Thoracic aorta (tissue), 2 donors: ENCODE measurements at regions not wholly inside any gene's neighbourhood (a gene's known extent, or its start where the extent isn't known, plus 50 kb on each side); places are given as distances from the start of the nearest gene placed in this dataset.

Source experiments
- ATAC-seq: fragments of 150-250 bp; one replicate; pipeline ENCODE4 v1.8.0; 2017; ENCODE audit warnings: low read depth; ENCODE audit not compliant: insufficient number of reproducible peaks, low FRiP score
- DNase-seq: peaks from one replicate; pipeline ENCODE4 v3.0.0-alpha.2; 2020; ENCODE audit warnings: low spot score
- H3K27ac ChIP-seq, 2 donors: fragments of 200-600 bp; sonication (generic); 1 replicate in 1 of 2; 2 replicates in 1 of 2; pipeline ENCODE4 v1.5.1; 2016; ENCODE audit warnings: mild to moderate bottlenecking in 2 of 2, moderate library complexity in 2 of 2
- H3K27me3 ChIP-seq: fragments of 200-600 bp; sonication (generic); replicated peaks from 2 replicates; pipeline ENCODE4 v1.6.0; 2016; ENCODE audit warnings: mild to moderate bottlenecking; ENCODE audit not compliant: insufficient read depth
- H3K36me3 ChIP-seq: fragments of 200-600 bp; sonication (generic); one replicate; pipeline ENCODE4 v1.5.1; 2016
- H3K4me1 ChIP-seq, 2 donors: fragments of 200-600 bp; sonication (generic); 1 replicate in 1 of 2; 2 replicates in 1 of 2; pipeline versions ENCODE4 v1.5.1 to v1.6.0; 2016; ENCODE audit warnings: low read depth in 2 of 2, mild to moderate bottlenecking in 1 of 2; ENCODE audit not compliant: control insufficient read depth in 1 of 2
- H3K4me3 ChIP-seq: fragments of 200-600 bp; sonication (generic); 2 replicates; pipeline ENCODE4 v1.5.1; 2016; ENCODE audit warnings: mild to moderate bottlenecking
- H3K9me3 ChIP-seq: fragments of 200-600 bp; sonication (generic); 2 replicates; pipeline ENCODE4 v1.5.1; 2016
- CTCF ChIP-seq: fragments of 200-600 bp; sonication (generic); IDR thresholded peaks from one replicate; pipeline ENCODE4 v1.5.1; 2019; ENCODE audit warnings: antibody characterized with exemption

DNA sequence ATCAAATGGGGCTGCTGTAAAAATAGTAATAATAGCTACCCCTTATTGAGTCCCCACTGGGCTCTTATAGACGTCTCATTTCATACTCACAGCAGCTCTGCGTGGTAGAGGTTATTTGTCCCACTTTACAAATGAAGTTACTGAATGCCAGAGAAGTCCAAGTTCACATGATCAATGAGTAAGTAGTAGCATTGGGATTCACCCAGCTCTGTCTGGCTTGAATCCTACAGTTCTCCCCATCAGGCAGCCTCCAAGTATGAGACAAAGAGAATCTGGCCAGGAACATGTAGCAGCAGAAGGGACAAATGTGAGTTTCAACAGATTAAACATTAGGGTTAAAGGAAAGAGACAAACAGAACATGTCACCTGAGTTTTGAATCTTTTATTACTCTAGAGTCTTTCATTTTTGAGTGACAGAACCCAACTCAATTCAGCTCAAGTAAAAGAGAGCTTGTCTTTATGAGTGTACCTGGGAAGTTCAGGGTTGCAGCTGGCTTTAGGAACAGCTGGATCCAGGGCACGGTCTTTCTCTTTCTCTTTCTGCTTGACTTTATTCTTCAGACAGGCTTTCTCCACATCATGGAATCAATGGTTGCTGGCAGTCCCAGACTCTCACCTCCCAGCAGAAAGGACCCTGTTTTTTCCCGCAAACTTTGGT lies 64.1 kb upstream of the JDP2 start:
- peaks cover 20 to 31% of the 10 kb centered on the region in 2 donors for H3K4me1 ChIP-seq
- no peaks in the 10 kb centered on the region for H3K9me3 ChIP-seq
- ATAC-seq: no peak
- H3K27me3 ChIP-seq: no peaks in the 10 kb centered on the region
- no peak overlapping the region for H3K27ac ChIP-seq
- no peak for TF ChIP-seq CTCF
- H3K4me3 ChIP-seq: no peak overlapping the region
- H3K36me3 ChIP-seq: no peaks in the 10 kb centered on the region
- DNase-seq: no peak

DNA sequence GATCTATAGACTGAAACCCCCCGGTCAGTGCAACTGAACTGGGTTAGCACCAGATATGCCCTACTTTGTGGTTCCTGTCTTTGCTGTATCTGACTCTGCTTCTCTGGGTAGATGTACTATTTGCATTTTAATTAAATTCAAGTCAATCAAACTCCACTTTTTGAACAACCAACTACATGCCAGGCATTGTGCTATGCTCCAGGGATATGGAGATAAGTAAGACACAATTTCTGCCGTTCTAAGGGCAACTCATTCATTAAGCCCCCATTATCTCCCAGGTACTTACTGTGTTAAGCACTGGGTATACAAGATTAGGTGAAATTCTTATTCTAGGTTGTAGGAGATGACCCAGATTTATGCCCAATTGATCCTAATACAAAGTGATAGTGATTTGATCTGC lies 62.7 kb upstream of the JDP2 start:
- DNase-seq (no peak), ATAC-seq (no peak)
- Histone ChIP-seq H3K27me3 (no peaks in the 10 kb centered on the region), H3K27ac (no peak overlapping the region), H3K4me1 (peaks cover 20 to 31% of the 10 kb centered on the region in 2 donors), H3K9me3 (no peaks in the 10 kb centered on the region), H3K36me3 (no peaks in the 10 kb centered on the region), H3K4me3 (no peak overlapping the region)
- TF ChIP-seq CTCF: no peak

DNA sequence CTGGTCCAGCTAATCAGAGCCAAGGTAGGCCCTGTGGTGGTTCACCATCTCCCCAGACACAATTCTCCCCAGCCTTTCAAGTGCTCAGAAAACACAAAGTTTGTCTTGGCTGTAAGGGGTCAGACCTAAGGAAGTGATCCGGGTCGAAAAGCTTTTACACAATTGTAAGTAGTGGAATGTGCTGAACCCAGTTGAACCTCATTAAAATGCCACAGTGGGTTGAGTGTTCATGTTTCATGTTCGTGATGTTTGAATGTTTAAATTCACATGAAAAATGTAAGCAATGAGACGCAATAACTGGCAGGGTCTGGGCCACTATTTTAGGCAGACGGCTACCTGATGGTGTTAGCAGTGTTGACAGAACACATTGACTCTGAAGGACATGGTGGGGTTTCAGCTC lies 60.9 kb upstream of the JDP2 start:
- DNase-seq (no peak), ATAC-seq (no peak)
- Histone ChIP-seq H3K4me1 (peaks cover 14 to 21% of the 10 kb centered on the region in 2 donors), H3K4me3 (no peak overlapping the region), H3K36me3 (no peaks in the 10 kb centered on the region), H3K9me3 (no peaks in the 10 kb centered on the region), H3K27ac (no peak overlapping the region), H3K27me3 (no peaks in the 10 kb centered on the region)
- no peak for TF ChIP-seq CTCF

DNA sequence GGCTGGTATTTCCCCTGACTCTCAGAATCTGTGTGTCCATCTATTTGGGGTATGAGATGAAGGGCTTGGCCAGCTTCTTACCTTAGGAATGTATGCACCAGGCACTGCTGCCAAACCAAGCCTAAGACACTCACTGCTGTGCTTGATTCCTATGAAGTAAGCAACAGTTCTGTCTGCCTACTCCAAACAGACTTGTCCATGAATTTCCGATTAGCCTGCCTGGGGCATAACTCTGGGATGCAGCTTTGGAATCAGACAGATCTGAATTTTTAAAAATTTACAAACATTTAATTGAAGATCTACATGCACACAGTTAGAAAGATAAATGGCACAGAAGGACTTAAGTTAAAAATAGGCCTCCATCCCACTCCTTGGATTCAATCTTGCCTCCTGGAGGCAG lies 59.5 kb upstream of the JDP2 start:
- no peaks in the 10 kb centered on the region for H3K9me3 ChIP-seq
- DNase-seq: no peak
- no peak overlapping the region for H3K27ac ChIP-seq
- ATAC-seq: no peak
- no peaks in the 10 kb centered on the region for H3K27me3 ChIP-seq
- H3K36me3 ChIP-seq: no peaks in the 10 kb centered on the region
- TF ChIP-seq CTCF: no peak
- H3K4me1 ChIP-seq: peaks cover 2 to 8% of the 10 kb centered on the region in 2 donors
- no peak overlapping the region for H3K4me3 ChIP-seq

DNA sequence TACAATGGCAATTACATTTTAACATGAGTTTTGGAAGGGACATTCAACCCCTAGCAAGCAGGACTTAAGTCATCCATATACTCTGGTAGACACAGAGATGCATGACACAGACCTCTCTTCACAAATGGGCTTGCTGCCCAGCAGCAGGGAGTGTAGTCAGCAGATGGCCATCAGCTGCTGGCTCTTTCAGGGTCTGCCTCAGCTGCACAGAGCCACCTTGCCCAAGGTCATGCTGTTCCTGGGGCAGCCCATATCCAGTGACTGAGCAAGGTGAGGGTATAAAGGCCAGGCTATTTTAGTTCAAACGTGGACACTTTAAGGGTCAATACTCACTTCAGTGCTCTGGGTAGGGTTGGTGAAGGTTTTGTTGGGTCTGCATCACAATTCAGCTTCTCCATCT lies 58.3 kb upstream of the JDP2 start:
- Histone ChIP-seq H3K4me3 (no peak overlapping the region), H3K4me1 (no peaks in the 10 kb centered on the region), H3K27me3 (no peaks in the 10 kb centered on the region), H3K36me3 (no peaks in the 10 kb centered on the region), H3K9me3 (no peaks in the 10 kb centered on the region), H3K27ac (no peak overlapping the region)
- no peak for TF ChIP-seq CTCF
- ATAC-seq (no peak), DNase-seq (no peak)
